ENCODE measurements at regions not wholly inside any gene's neighbourhood (a gene's known extent, or its start where the extent isn't known, plus 50 kb on each side); places are given as distances from the start of the nearest gene placed in this dataset.
"Not testable (repeated sequence)": the region's sequence is repeated elsewhere in the genome, so short reads cannot be mapped to it uniquely, and the experiment has no call there.

- no peaks in the 10 kb centered on the region for H3K9me3 ChIP-seq (ENCODE audit: control insufficient read depth, insufficient read depth, low read length)
- WGBS (ENCODE audit: insufficient coverage) = 86% methylated on average over 9 of the region's 10 CpGs
- Mint-ChIP-seq H3K9me3 (no peaks in the 10 kb centered on the region), H3K4me3 (no peak overlapping the region), H3K36me3 (no peaks in the 10 kb centered on the region), H3K4me1 (no peaks in the 10 kb centered on the region), H3K27me3 (ENCODE audit: low read depth in 2 of 2) (no peaks in the 10 kb centered on the region), H3K27ac (no peak overlapping the region)
- ATAC-seq = no peak
- TF ChIP-seq, protein P1, sequence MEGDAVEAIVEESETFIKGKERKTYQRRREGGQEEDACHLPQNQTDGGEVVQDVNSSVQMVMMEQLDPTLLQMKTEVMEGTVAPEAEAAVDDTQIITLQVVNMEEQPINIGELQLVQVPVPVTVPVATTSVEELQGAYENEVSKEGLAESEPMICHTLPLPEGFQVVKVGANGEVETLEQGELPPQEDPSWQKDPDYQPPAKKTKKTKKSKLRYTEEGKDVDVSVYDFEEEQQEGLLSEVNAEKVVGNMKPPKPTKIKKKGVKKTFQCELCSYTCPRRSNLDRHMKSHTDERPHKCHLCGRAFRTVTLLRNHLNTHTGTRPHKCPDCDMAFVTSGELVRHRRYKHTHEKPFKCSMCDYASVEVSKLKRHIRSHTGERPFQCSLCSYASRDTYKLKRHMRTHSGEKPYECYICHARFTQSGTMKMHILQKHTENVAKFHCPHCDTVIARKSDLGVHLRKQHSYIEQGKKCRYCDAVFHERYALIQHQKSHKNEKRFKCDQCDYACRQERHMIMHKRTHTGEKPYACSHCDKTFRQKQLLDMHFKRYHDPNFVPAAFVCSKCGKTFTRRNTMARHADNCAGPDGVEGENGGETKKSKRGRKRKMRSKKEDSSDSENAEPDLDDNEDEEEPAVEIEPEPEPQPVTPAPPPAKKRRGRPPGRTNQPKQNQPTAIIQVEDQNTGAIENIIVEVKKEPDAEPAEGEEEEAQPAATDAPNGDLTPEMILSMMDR (IDR thresholded peaks at IDR 0.05) = no peak
- DNase-seq = no peak
- intact Hi-C loops (cut with micrococcal nuclease) = no loop called here
- H3K36me3 ChIP-seq (ENCODE audit: control insufficient read depth, insufficient read depth, low read length) = no peaks in the 10 kb centered on the region
- H3K27me3 ChIP-seq (ENCODE audit: control insufficient read depth, insufficient read depth, low read length) = no peaks in the 10 kb centered on the region
- H3K4me1 ChIP-seq (ENCODE audit: control insufficient read depth, insufficient read depth, low read length) = no peaks in the 10 kb centered on the region
- no peak overlapping the region for H3K27ac ChIP-seq (ENCODE audit: low read length)
- no peak overlapping the region for H3K4me3 ChIP-seq (ENCODE audit: low read length)
Observed at GRCh38 chr4:17009871-17010367, 111.5 kb upstream of the LDB2 start.

- TF ChIP-seq, protein P1 (IDR thresholded peaks at IDR 0.05) = no peak
- no peaks in the 10 kb centered on the region for H3K9me3 ChIP-seq (ENCODE audit: control insufficient read depth, insufficient read depth, low read length)
- H3K27ac ChIP-seq (ENCODE audit: low read length) = no peak overlapping the region
- no peaks in the 10 kb centered on the region for H3K36me3 ChIP-seq (ENCODE audit: control insufficient read depth, insufficient read depth, low read length)
- H3K36me3 Mint-ChIP-seq = no peaks in the 10 kb centered on the region
- intact Hi-C loops (cut with micrococcal nuclease) = no loop called here
- ATAC-seq (no peak), DNase-seq (no peak)
- no peaks in the 10 kb centered on the region for H3K4me1 Mint-ChIP-seq
- no peak overlapping the region for H3K27ac Mint-ChIP-seq
- H3K27me3 ChIP-seq (ENCODE audit: control insufficient read depth, insufficient read depth, low read length) = no peaks in the 10 kb centered on the region
- no peak overlapping the region for H3K4me3 ChIP-seq (ENCODE audit: low read length)
- H3K27me3 Mint-ChIP-seq (ENCODE audit: low read depth in 2 of 2) = no peaks in the 10 kb centered on the region
- H3K9me3 Mint-ChIP-seq = no peaks in the 10 kb centered on the region
- H3K4me1 ChIP-seq (ENCODE audit: control insufficient read depth, insufficient read depth, low read length) = no peaks in the 10 kb centered on the region
- H3K4me3 Mint-ChIP-seq = no peak overlapping the region
- 100% methylated on average over 1 of the region's 2 CpGs for WGBS (ENCODE audit: insufficient coverage)
Observed at GRCh38 chr4:17008834-17009345, 110.4 kb upstream of the LDB2 start.

- H3K4me3 Mint-ChIP-seq; H3K27ac ChIP-seq (ENCODE audit: low read length); intact Hi-C loops (cut with micrococcal nuclease); H3K27ac Mint-ChIP-seq; H3K4me1 ChIP-seq (ENCODE audit: control insufficient read depth, insufficient read depth, low read length); H3K36me3 Mint-ChIP-seq; H3K27me3 ChIP-seq (ENCODE audit: control insufficient read depth, insufficient read depth, low read length); DNase-seq; H3K9me3 Mint-ChIP-seq; H3K36me3 ChIP-seq (ENCODE audit: control insufficient read depth, insufficient read depth, low read length); H3K4me1 Mint-ChIP-seq; H3K9me3 ChIP-seq (ENCODE audit: control insufficient read depth, insufficient read depth, low read length); H3K4me3 ChIP-seq (ENCODE audit: low read length); H3K27me3 Mint-ChIP-seq (ENCODE audit: low read depth in 2 of 2); ATAC-seq: not testable (repeated sequence)
- WGBS (ENCODE audit: insufficient coverage) = 87% methylated on average over 14 of the region's 16 CpGs
Observed at GRCh38 chr4:17003606-17004392, 105.4 kb upstream of the LDB2 start.

DNA sequence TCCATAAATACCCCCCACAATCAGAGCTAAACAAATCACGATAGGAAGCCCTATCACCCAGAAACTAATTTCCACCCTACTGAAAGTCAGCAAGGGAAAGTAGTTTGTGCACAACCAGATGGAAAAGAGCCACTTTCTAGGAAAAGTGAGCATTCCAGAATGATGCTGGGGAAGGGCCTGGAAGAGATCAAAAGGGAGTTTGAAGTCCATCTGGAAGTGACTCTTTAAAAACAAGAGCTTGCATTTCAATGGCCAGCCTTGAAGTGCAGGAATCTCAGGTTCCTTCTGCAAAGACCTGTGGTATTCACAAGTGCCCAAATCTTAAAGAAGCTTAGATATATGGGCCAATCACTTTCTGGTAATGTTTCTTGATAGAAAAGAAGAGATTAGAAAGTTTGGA lies 97.0 kb upstream of the LDB2 start:
- no peaks in the 10 kb centered on the region for H3K4me1 Mint-ChIP-seq
- Histone ChIP-seq H3K27ac (ENCODE audit: low read length) (no peak overlapping the region), H3K36me3 (ENCODE audit: control insufficient read depth, insufficient read depth, low read length) (no peaks in the 10 kb centered on the region), H3K9me3 (ENCODE audit: control insufficient read depth, insufficient read depth, low read length) (no peaks in the 10 kb centered on the region), H3K4me3 (ENCODE audit: low read length) (no peak overlapping the region), H3K27me3 (ENCODE audit: control insufficient read depth, insufficient read depth, low read length) (no peaks in the 10 kb centered on the region), H3K4me1 (ENCODE audit: control insufficient read depth, insufficient read depth, low read length) (no peaks in the 10 kb centered on the region)
- intact Hi-C loops (cut with micrococcal nuclease) = no loop called here
- H3K36me3 Mint-ChIP-seq = no peaks in the 10 kb centered on the region
- TF ChIP-seq, protein P1 (IDR thresholded peaks at IDR 0.05) = no peak
- DNase-seq = no peak
- no peaks in the 10 kb centered on the region for H3K9me3 Mint-ChIP-seq
- WGBS (ENCODE audit: insufficient coverage) = 88% methylated on average over 1 of the region's 1 CpG
- H3K27ac Mint-ChIP-seq = no peak overlapping the region
- no peak for ATAC-seq
- H3K4me3 Mint-ChIP-seq = no peak overlapping the region
- H3K27me3 Mint-ChIP-seq (ENCODE audit: low read depth in 2 of 2) = peaks cover 0 to 8% of the 10 kb centered on the region in 2 donors
